ENCODE measurements at regions not wholly inside any gene's neighbourhood (a gene's known extent, or its start where the extent isn't known, plus 50 kb on each side); places are given as distances from the start of the nearest gene placed in this dataset.
"Not testable (repeated sequence)": the region's sequence is repeated elsewhere in the genome, so short reads cannot be mapped to it uniquely, and the experiment has no call there.

- DNase-seq: peak; percentile 19 to 62
Measured at GRCh38 chr9:7536310-7536939, 263.2 kb downstream of the DMAC1 start.

- DNase-seq: no peak
Measured at GRCh38 chr9:7534211-7534935, 265.2 kb downstream of the DMAC1 start.

- no peak for DNase-seq
Measured at GRCh38 chr9:7533376-7534090, 266.0 kb downstream of the DMAC1 start.

- no peak for DNase-seq
Measured at GRCh38 chr9:7523426-7524043, 276.0 kb downstream of the DMAC1 start.

- DNase-seq: no peak
Measured at GRCh38 chr9:7520396-7520795, 279.2 kb downstream of the DMAC1 start.

GRCh38 chr9:7516376-7516775 is 283.2 kb downstream of the DMAC1 start:
- DNase-seq: no peak

- DNase-seq: no peak
Measured at GRCh38 chr9:7510199-7510598, 289.4 kb downstream of the DMAC1 start.

GRCh38 chr9:7509576-7510145 is 289.9 kb downstream of the DMAC1 start:
- no peak for DNase-seq

- no peak for DNase-seq
Measured at GRCh38 chr9:7508516-7508915, 291.1 kb downstream of the DMAC1 start.

- no peak for DNase-seq
Measured at GRCh38 chr9:7507566-7508270, 291.9 kb downstream of the DMAC1 start.

GRCh38 chr9:7507026-7507425 is 292.6 kb downstream of the DMAC1 start:
- DNase-seq: no peak

GRCh38 chr9:7500521-7500920 is 299.1 kb downstream of the DMAC1 start:
- peak; percentile 78 to 88 for DNase-seq

- DNase-seq: no peak
Measured at GRCh38 chr9:7491641-7492040, 307.9 kb downstream of the DMAC1 start.

- no peak for DNase-seq
Measured at GRCh38 chr9:7490317-7491108, 309.1 kb downstream of the DMAC1 start.

- peak in 1 of 2 experiments; percentile 59 for DNase-seq
Measured at GRCh38 chr9:7489036-7489435, 310.5 kb downstream of the DMAC1 start.

- not testable (repeated sequence) for DNase-seq
Measured at GRCh38 chr9:7484014-7484413, 315.6 kb downstream of the DMAC1 start.

- no peak for DNase-seq
Measured at GRCh38 chr9:7481570-7481969, 318.0 kb downstream of the DMAC1 start.

- DNase-seq: no peak
Measured at GRCh38 chr9:7479300-7479699, 320.3 kb downstream of the DMAC1 start.

- DNase-seq: no peak
Measured at GRCh38 chr9:7478646-7479045, 320.9 kb downstream of the DMAC1 start.

GRCh38 chr9:7467186-7467585 is 332.4 kb downstream of the DMAC1 start:
- DNase-seq: no peak

- DNase-seq: no peak
Measured at GRCh38 chr9:7461791-7462190, 337.8 kb downstream of the DMAC1 start.
